HCT116 (cell line): ENCODE measurements at regions not wholly inside any gene's neighbourhood (a gene's known extent, or its start where the extent isn't known, plus 50 kb on each side); places are given as distances from the start of the nearest gene placed in this dataset.

Experiments
- ATAC-seq: fragments of 200-7000 bp; cut with Tn5 transposase; 2 replicates; pipeline ENCODE4 v1.9.1; 2020; ENCODE audit warnings: mild to moderate bottlenecking, moderate library complexity
- BruUV-seq: library from RNA; stranded (reverse); fragments of 400-500 nt; replicated peaks from 2 replicates; lab custom pipeline; 2021; lab: Mats Ljungman, UMichigan
- CTCF ChIA-PET: fragments of 300-600 bp; sonication (Branson Sonifier 250); formaldehyde crosslinking; loops from one replicate; lab custom pipeline; 2021; ENCODE audit warnings: antibody characterized with exemption; lab: Charles Lee
- POLR2A ChIA-PET: fragments of 300-600, 350-600 bp; sonication (Branson Sonifier 250); formaldehyde crosslinking; loops from one replicate; lab custom pipeline; 2021; ENCODE audit warnings: antibody characterized with exemption; lab: Charles Lee
- RAD21 ChIA-PET, 2 experiments: fragments of 300-600 bp; sonication (Branson Sonifier 250); formaldehyde crosslinking; loops; one replicate each; lab custom pipeline; 2023; ENCODE audit warnings: low total read pairs in 2 of 2; ENCODE audit not compliant: uncharacterized antibody in 2 of 2, unreplicated experiment in 2 of 2, low non-redundant PET in 1 of 2; lab: Charles Lee
- DNase-seq: peaks from one replicate; pipeline ENCODE4 v3.0.0-alpha.2; 2010; ENCODE audit warnings: low read depth, low spot score
- H2AFZ ChIP-seq: fragments of 200-600 bp; shearing (Covaris generic), sonication (generic); 2 replicates; pipeline ENCODE4 v1.6.1; 2017; ENCODE audit warnings: low read depth, mixed run types, mixed read lengths, antibody characterized with exemption, low read length; ENCODE audit not compliant: poor library complexity, severe bottlenecking
- H3K27ac ChIP-seq: 2 replicates; pipeline ENCODE4 v1.5.1; 2012; ENCODE audit warnings: low read depth, low read length
- H3K27me3 ChIP-seq: fragments of 200-600 bp; sonication (generic); 2 replicates; pipeline ENCODE4 v1.6.1; 2016; ENCODE audit warnings: mixed run types, low read length, mixed read lengths; ENCODE audit not compliant: insufficient read depth
- H3K36me3 ChIP-seq, 2 experiments: fragments of 200-500 bp in 1 of 2; fragments of 200-600 bp in 1 of 2; sonication (Bioruptor generic) in 1 of 2; sonication (generic) in 1 of 2; 2 replicates each; pipeline versions ENCODE4 v1.5.1 to v1.6.1; 2014 to 2016; ENCODE audit warnings: low read length in 2 of 2, inconsistent platforms in 1 of 2, mixed read lengths in 1 of 2, mixed run types in 1 of 2; ENCODE audit not compliant: insufficient read depth in 2 of 2, control insufficient read depth in 1 of 2
- H3K4me1 ChIP-seq, 2 experiments: fragments of 200-600 bp in 1 of 2; sonication (generic) in 1 of 2; 2 replicates each; pipeline versions ENCODE4 v1.5.1 to v1.6.1; 2012 to 2017; ENCODE audit warnings: low read length in 2 of 2, inconsistent platforms in 1 of 2, mild to moderate bottlenecking in 1 of 2, mixed read lengths in 1 of 2, mixed run types in 1 of 2, moderate library complexity in 1 of 2; ENCODE audit not compliant: insufficient read depth in 2 of 2, control insufficient read depth in 1 of 2
- H3K4me2 ChIP-seq: fragments of 200-600 bp; sonication (generic); 2 replicates; pipeline ENCODE4 v1.6.1; 2017; ENCODE audit warnings: mixed run types, low read length, mixed read lengths
- H3K4me3 ChIP-seq, 2 experiments: fragments of 200-600 bp in 1 of 2; sonication (generic) in 1 of 2; replicated peaks in 1 of 2; 2 replicates each; pipeline ENCODE4 v1.5.1; 2011 to 2016; ENCODE audit warnings: low read length in 2 of 2, control low read depth in 1 of 2, low read depth in 1 of 2, mild to moderate bottlenecking in 1 of 2, mixed read lengths in 1 of 2, mixed run types in 1 of 2
- H3K79me2 ChIP-seq: fragments of 200-600 bp; sonication (generic); 2 replicates; pipeline ENCODE4 v1.6.1; 2017; ENCODE audit warnings: mild to moderate bottlenecking, mixed run types, low read length, moderate library complexity, mixed read lengths; ENCODE audit not compliant: insufficient read depth
- H3K9ac ChIP-seq: fragments of 200-600 bp; sonication (generic); 2 replicates; pipeline ENCODE4 v1.6.1; 2016; ENCODE audit warnings: low read length, mixed read lengths
- H3K9me2 ChIP-seq: fragments of 200-600 bp; sonication (generic), shearing (Covaris generic); 2 replicates; pipeline ENCODE4 v1.6.1; 2017; ENCODE audit warnings: mixed run types, mild to moderate bottlenecking, moderate library complexity; ENCODE audit not compliant: insufficient read depth
- H3K9me3 ChIP-seq, 2 experiments: fragments of 200-500 bp in 1 of 2; fragments of 200-600 bp in 1 of 2; sonication (Bioruptor generic) in 1 of 2; sonication (generic) in 1 of 2; 2 replicates each; pipeline ENCODE4 v1.6.1; 2014 to 2017; ENCODE audit warnings: low read length in 2 of 2, mixed read lengths in 2 of 2, inconsistent platforms in 1 of 2, low read depth in 1 of 2, mild to moderate bottlenecking in 1 of 2, mixed run types in 1 of 2, moderate library complexity in 1 of 2; ENCODE audit not compliant: control insufficient read depth in 1 of 2, insufficient read depth in 1 of 2
- H4K20me1 ChIP-seq: fragments of 200-600 bp; sonication (generic), shearing (Covaris generic); 2 replicates; pipeline ENCODE4 v1.6.1; 2017; ENCODE audit warnings: mixed run types, mild to moderate bottlenecking, moderate library complexity; ENCODE audit not compliant: insufficient read depth
- EGR1 ChIP-seq: IDR thresholded peaks from 2 replicates; pipeline ENCODE4 v1.6.1; 2012; ENCODE audit warnings: low read depth
- EZH2 ChIP-seq: fragments of 200-600 bp; sonication (generic); IDR thresholded peaks from 2 replicates; pipeline ENCODE4 v1.6.1; 2017; ENCODE audit warnings: antibody characterized with exemption, mixed run types
- RAD21 ChIP-seq: IDR thresholded peaks from 2 replicates; pipeline ENCODE4 v1.6.1; 2012; ENCODE audit warnings: low read depth, mild to moderate bottlenecking
- SIN3A ChIP-seq: IDR thresholded peaks from 2 replicates; pipeline ENCODE4 v1.6.1; 2012; ENCODE audit warnings: low read depth
- YY1 ChIP-seq: IDR thresholded peaks from 2 replicates; pipeline ENCODE4 v1.6.1; 2011; ENCODE audit warnings: low read length, low read depth, moderate library complexity, mild to moderate bottlenecking; ENCODE audit not compliant: insufficient replicate concordance; ENCODE audit errors: extremely low read depth
- ZFX ChIP-seq: fragments of 450-650 bp; IDR thresholded peaks from 2 replicates; pipeline ENCODE4 v1.6.1; 2017
- intact Hi-C: fragments of 100-400 bp; cut with micrococcal nuclease; formaldehyde crosslinking; loops from 2 replicates; pipeline ENCODE4 v1.10.0; 2022
- TF ChIP-seq, protein P1 (sequence below): IDR thresholded peaks from 2 replicates; pipeline ENCODE4 v1.6.1; 2012; ENCODE audit warnings: low read depth
- TF ChIP-seq, protein P2 (sequence below): IDR thresholded peaks from 2 replicates; pipeline ENCODE4 v1.6.1; 2012

DNA sequence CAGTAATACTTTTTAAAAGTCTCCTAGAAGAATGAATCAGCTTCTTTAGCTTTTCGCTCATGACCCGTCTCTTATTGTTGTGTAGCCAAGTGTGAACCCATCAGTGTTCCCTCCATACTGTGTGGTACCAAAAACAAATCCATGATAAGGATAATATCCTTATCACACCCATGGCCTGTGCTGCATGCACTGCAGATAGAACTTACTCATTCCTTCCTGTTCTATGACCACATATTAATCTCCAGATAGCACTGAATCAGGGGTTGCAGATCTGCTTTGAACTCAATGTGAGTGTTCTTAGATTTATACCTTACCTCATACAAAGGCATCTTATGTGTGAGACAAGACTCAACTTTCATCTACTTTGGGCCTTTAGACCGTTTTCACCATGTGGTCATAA, 373.4 kb downstream of the JRKL start:
- Histone ChIP-seq H3K27me3 (no peaks in the 10 kb centered on the region), H3K27ac (no peak overlapping the region), H3K4me2 (no peak overlapping the region), H3K9me3 (peaks cover 4% of the 10 kb centered on the region in 2 experiments; a peak in 1 of 4 replicates), H3K36me3 (no peaks in the 10 kb centered on the region), H3K79me2 (no peaks in the 10 kb centered on the region), H3K4me3 (no peak overlapping the region), H3K9me2 (no peaks in the 10 kb centered on the region), H3K4me1 (no peaks in the 10 kb centered on the region), H3K9ac (no peak overlapping the region), H2AFZ (no peak overlapping the region), H4K20me1 (no peaks in the 10 kb centered on the region; the same call in 1 of the 2 replicates)
- DNase-seq (no peak), ATAC-seq (no peak)
- BruUV-seq: no TSS peak
- ChIA-PET POLR2A (no interaction called here), CTCF (no interaction called here), RAD21 (no interaction called here)
- intact Hi-C loops: no loop called here
- TF ChIP-seq, protein P1, sequence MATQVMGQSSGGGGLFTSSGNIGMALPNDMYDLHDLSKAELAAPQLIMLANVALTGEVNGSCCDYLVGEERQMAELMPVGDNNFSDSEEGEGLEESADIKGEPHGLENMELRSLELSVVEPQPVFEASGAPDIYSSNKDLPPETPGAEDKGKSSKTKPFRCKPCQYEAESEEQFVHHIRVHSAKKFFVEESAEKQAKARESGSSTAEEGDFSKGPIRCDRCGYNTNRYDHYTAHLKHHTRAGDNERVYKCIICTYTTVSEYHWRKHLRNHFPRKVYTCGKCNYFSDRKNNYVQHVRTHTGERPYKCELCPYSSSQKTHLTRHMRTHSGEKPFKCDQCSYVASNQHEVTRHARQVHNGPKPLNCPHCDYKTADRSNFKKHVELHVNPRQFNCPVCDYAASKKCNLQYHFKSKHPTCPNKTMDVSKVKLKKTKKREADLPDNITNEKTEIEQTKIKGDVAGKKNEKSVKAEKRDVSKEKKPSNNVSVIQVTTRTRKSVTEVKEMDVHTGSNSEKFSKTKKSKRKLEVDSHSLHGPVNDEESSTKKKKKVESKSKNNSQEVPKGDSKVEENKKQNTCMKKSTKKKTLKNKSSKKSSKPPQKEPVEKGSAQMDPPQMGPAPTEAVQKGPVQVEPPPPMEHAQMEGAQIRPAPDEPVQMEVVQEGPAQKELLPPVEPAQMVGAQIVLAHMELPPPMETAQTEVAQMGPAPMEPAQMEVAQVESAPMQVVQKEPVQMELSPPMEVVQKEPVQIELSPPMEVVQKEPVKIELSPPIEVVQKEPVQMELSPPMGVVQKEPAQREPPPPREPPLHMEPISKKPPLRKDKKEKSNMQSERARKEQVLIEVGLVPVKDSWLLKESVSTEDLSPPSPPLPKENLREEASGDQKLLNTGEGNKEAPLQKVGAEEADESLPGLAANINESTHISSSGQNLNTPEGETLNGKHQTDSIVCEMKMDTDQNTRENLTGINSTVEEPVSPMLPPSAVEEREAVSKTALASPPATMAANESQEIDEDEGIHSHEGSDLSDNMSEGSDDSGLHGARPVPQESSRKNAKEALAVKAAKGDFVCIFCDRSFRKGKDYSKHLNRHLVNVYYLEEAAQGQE: no peak
- TF ChIP-seq EZH2: no peak
- no peak for TF ChIP-seq EGR1
- no peak for TF ChIP-seq ZFX
- TF ChIP-seq RAD21: no peak
- no peak for TF ChIP-seq YY1
- TF ChIP-seq, all 23 proteins: peak for 0

DNA sequence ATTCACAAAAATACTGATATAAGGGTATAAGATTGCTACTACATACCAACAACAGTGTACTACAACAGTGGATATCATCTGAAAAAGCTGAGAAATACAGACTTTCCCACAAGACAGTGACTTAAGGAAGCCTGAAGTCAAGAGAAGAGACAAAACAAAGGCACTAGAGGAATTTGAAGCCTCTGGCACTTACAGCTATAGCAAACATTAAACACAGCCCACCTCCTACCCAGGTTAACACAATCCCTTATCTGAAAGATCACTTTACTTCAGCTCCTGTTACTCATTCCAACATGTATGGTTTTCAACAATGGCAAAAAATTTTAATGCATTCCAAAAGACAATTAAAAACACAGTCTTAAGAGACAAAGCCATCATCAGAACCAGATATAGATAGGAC, 388.5 kb downstream of the JRKL start:
- Histone ChIP-seq H3K4me2 (no peak overlapping the region), H4K20me1 (no peaks in the 10 kb centered on the region), H3K79me2 (no peaks in the 10 kb centered on the region), H3K9me3 (0 out of 4 replicates have a peak, but pooled peaks cover 0 to 3% of the 10 kb centered on the region in 2 experiments), H3K9ac (no peak overlapping the region), H3K9me2 (no peaks in the 10 kb centered on the region), H3K27me3 (no peaks in the 10 kb centered on the region), H2AFZ (no peak overlapping the region), H3K4me3 (no peak overlapping the region), H3K4me1 (no peaks in the 10 kb centered on the region), H3K27ac (no peak overlapping the region), H3K36me3 (no peaks in the 10 kb centered on the region)
- ChIA-PET POLR2A (no interaction called here), RAD21 (no interaction called here), CTCF (no interaction called here)
- DNase-seq (no peak), ATAC-seq (no peak)
- intact Hi-C loops: no loop called here
- BruUV-seq: no TSS peak
- TF ChIP-seq, protein P2, sequence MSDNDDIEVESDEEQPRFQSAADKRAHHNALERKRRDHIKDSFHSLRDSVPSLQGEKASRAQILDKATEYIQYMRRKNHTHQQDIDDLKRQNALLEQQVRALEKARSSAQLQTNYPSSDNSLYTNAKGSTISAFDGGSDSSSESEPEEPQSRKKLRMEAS: no peak
- TF ChIP-seq SIN3A: no peak
